ENCODE measurements at regions not wholly inside any gene's neighbourhood (a gene's known extent, or its start where the extent isn't known, plus 50 kb on each side); places are given as distances from the start of the nearest gene placed in this dataset.

- intact Hi-C loops (cut with micrococcal nuclease) (no loop called here), in situ Hi-C loops (cut with MboI; ENCODE audit: low sequenced_read_pairs) (no loop called here), dilution Hi-C loops (cut with HindIII; ENCODE audit: low sequenced_read_pairs, unreplicated experiment) (no loop called here)
- Histone ChIP-seq H2AFZ (replicated peaks; ENCODE audit: low read length, poor library complexity) (no peak overlapping the region), H2BK120ac (ENCODE audit: low read depth, low read length) (no peak overlapping the region), H2BK15ac (ENCODE audit: low read depth, low read length) (no peak overlapping the region), H2BK5ac (ENCODE audit: low read depth, low read length, poor library complexity, severe bottlenecking) (no peak overlapping the region), H3K27me3 (ENCODE audit: control insufficient read depth, insufficient read depth, low read length) (no peaks in the 10 kb centered on the region), H3K23ac (ENCODE audit: low read depth, low read length) (no peak overlapping the region), H4K91ac (ENCODE audit: insufficient read depth, low read depth, low read length) (no peak overlapping the region), H3K9me1 (ENCODE audit: insufficient read depth, low read length) (no peaks in the 10 kb centered on the region; the same call in 1 of the 2 replicates), H3K56ac (ENCODE audit: extremely low read depth, insufficient read depth, low read length) (no peak overlapping the region), H2BK20ac (ENCODE audit: low read depth, low read length) (no peak overlapping the region), H3K4me3 (ENCODE audit: insufficient read depth, low read depth, low read length) (no peak overlapping the region), H3K18ac (ENCODE audit: low read depth, low read length) (no peak overlapping the region), H2AK9ac (replicated peaks; ENCODE audit: low read depth, low read length, poor library complexity) (no peak overlapping the region), H3K14ac (replicated peaks; ENCODE audit: low read depth, low read length) (no peak overlapping the region), H3K36me3 (ENCODE audit: control insufficient read depth, insufficient read depth, low read length) (no peaks in the 10 kb centered on the region), H3K27ac (ENCODE audit: insufficient read depth, low read length) (no peak overlapping the region), H3K4me1 (ENCODE audit: control insufficient read depth, insufficient read depth, low read length) (no peaks in the 10 kb centered on the region), H4K20me1 (ENCODE audit: insufficient read depth, low read length) (no peaks in the 10 kb centered on the region), H4K5ac (ENCODE audit: low read depth, low read length) (no peak overlapping the region), H3K9ac (ENCODE audit: low read depth, low read length) (no peak overlapping the region), H3K4me2 (ENCODE audit: low read depth, low read length) (no peak overlapping the region), H4K8ac (ENCODE audit: low read depth in 2 of 2, low read length in 2 of 2) (no peak overlapping the region), H3K9me3 (ENCODE audit: control insufficient read depth, insufficient read depth, low read length) (no peaks in the 10 kb centered on the region), H3K79me1 (ENCODE audit: low read depth in 1 of 2, low read length in 2 of 2) (no peaks in the 10 kb centered on the region), H3K4ac (ENCODE audit: low read depth, low read length) (no peak overlapping the region), H2AK5ac (ENCODE audit: low read depth, low read length) (no peak overlapping the region)
- WGBS, 2 experiments (ENCODE audit: extremely low coverage in 2 of 2, insufficient read length in 1 of 2) = no CpG with 5 or more reads among the region's 2 CpGs
- POLR2A ChIA-PET (ENCODE audit: unreplicated experiment) = no interaction called here
- CTCF ChIA-PET = interaction anchor here (1.3 kb wide), 1 partner anchor 34 kb away, joined by 3 read pairs; no protein-coding TSS in a partner anchor
- ATAC-seq (ENCODE audit: low read depth) (no peak), DNase-seq (peak; percentile 2)
- no TSS peak for BruUV-seq (replicated peaks)
- TF ChIP-seq RFX5 (IDR thresholded peaks at IDR 0.05; ENCODE audit: low read depth, low read length) = no peak
- no peak for TF ChIP-seq CEBPB (IDR thresholded peaks at IDR 0.05; ENCODE audit: low read depth, low read length)
- no peak for TF ChIP-seq NFE2L2 (IDR thresholded peaks at IDR 0.05; ENCODE audit: low read depth, low read length)
- TF ChIP-seq RCOR1 (IDR thresholded peaks at IDR 0.05; ENCODE audit: insufficient replicate concordance, low read length) = no peak
- TF ChIP-seq FOS (IDR thresholded peaks at IDR 0.05; ENCODE audit: low read depth, low read length) = no peak
- TF ChIP-seq RAD21 (IDR thresholded peaks at IDR 0.05; ENCODE audit: low read length) = no peak
- TF ChIP-seq CHD1 (IDR thresholded peaks at IDR 0.05; ENCODE audit: low read depth, low read length) = no peak
- TF ChIP-seq MAFK (IDR thresholded peaks at IDR 0.05; ENCODE audit: low read depth, low read length) = no peak
- TF ChIP-seq USF2 (IDR thresholded peaks at IDR 0.05; ENCODE audit: low read depth, low read length) = no peak
- TF ChIP-seq POLR2A (IDR thresholded peaks at IDR 0.05; ENCODE audit: low read depth, low read length) = no peak
- no peak for TF ChIP-seq CTCF (conservative IDR thresholded peaks at IDR 0.05; ENCODE audit: low read depth, low read length)
- no peak for TF ChIP-seq ELK1 (IDR thresholded peaks at IDR 0.05; ENCODE audit: borderline replicate concordance, low read depth, low read length)
- TF ChIP-seq MXI1 (IDR thresholded peaks at IDR 0.05; ENCODE audit: borderline replicate concordance, low read depth, low read length) = no peak
- TF ChIP-seq BHLHE40 (IDR thresholded peaks at IDR 0.05; ENCODE audit: low read depth, low read length) = no peak
- TF ChIP-seq SMC3 (IDR thresholded peaks at IDR 0.05; ENCODE audit: low read depth, low read length) = no peak
Observed at GRCh38 chr3:168273036-168273435, 177.3 kb upstream of the GOLIM4 start.
